Stomach (tissue), 4 donors: ENCODE measurements at regions not wholly inside any gene's neighbourhood (a gene's known extent, or its start where the extent isn't known, plus 50 kb on each side); places are given as distances from the start of the nearest gene placed in this dataset.
"Not testable (repeated sequence)": the region's sequence is repeated elsewhere in the genome, so short reads cannot be mapped to it uniquely, and the experiment has no call there.

Source experiments
- CTCF ChIP-seq, 7 experiments: fragments of 450-650 bp in 4 of 7; fragments of 200-600 bp in 3 of 7; sonication (generic) in 3 of 7; IDR thresholded peaks; one replicate each; pipeline ENCODE4 v1.5.1; 2016 to 2019; ENCODE audit warnings: antibody characterized with exemption in 7 of 7, control low read depth in 2 of 7, mild to moderate bottlenecking in 1 of 7
- EP300 ChIP-seq: sonication (generic); formaldehyde crosslinking; IDR thresholded peaks from one replicate; pipeline ENCODE4 v1.6.1; 2017; ENCODE audit warnings: antibody characterized with exemption
- POLR2A ChIP-seq, 4 donors: fragments of 450-650 bp; IDR thresholded peaks; one replicate each; pipeline ENCODE4 v1.6.1; 2016; ENCODE audit warnings: antibody characterized with exemption in 4 of 4, control low read depth in 2 of 4, mild to moderate bottlenecking in 1 of 4, moderate library complexity in 1 of 4
- POLR2AphosphoS5 ChIP-seq, 3 donors: sonication (generic); formaldehyde crosslinking; IDR thresholded peaks; one replicate each; pipeline ENCODE4 v1.6.1; 2016; ENCODE audit warnings: antibody characterized with exemption in 3 of 3

GRCh38 chr7:55715247-55715867 is 143.1 kb upstream of the VOPP1 start:
- TF ChIP-seq POLR2A (IDR thresholded peaks at IDR 0.05); CTCF (IDR thresholded peaks at IDR 0.05); EP300; POLR2AphosphoS5 (IDR thresholded peaks at IDR 0.05): not testable (repeated sequence)
